Liver (tissue), 7 donors: ENCODE measurements at regions not wholly inside any gene's neighbourhood (a gene's known extent, or its start where the extent isn't known, plus 50 kb on each side); places are given as distances from the start of the nearest gene placed in this dataset.

Source experiments
- DNase-seq: peaks from one replicate; pipeline ENCODE4 v3.0.0-alpha.2; 2017; ENCODE audit warnings: low spot score
- H3K27ac ChIP-seq, 2 donors: one replicate each; pipeline ENCODE4 v1.7.0; 2013; ENCODE audit warnings: inconsistent platforms in 2 of 2, low read length in 2 of 2, control low read depth in 1 of 2, low read depth in 1 of 2, mild to moderate bottlenecking in 1 of 2
- H3K27me3 ChIP-seq, 4 donors: one replicate each; pipeline versions ENCODE4 v1.6.1 to v1.7.0; 2013; ENCODE audit warnings: low read length in 3 of 4, inconsistent platforms in 1 of 4, mild to moderate bottlenecking in 1 of 4, moderate library complexity in 1 of 4; ENCODE audit not compliant: control insufficient read depth in 4 of 4, insufficient read depth in 4 of 4
- H3K36me3 ChIP-seq, 4 donors: one replicate each; pipeline versions ENCODE4 v1.6.1 to v1.7.0; 2013; ENCODE audit warnings: low read length in 3 of 4, mild to moderate bottlenecking in 3 of 4, low read depth in 1 of 4, moderate library complexity in 1 of 4; ENCODE audit not compliant: control insufficient read depth in 4 of 4, insufficient read depth in 3 of 4
- H3K4me1 ChIP-seq, 4 donors: one replicate each; pipeline versions ENCODE4 v1.6.1 to v1.7.0; 2013; ENCODE audit warnings: low read length in 3 of 4, mild to moderate bottlenecking in 3 of 4, moderate library complexity in 1 of 4; ENCODE audit not compliant: control insufficient read depth in 4 of 4, insufficient read depth in 4 of 4
- H3K4me3 ChIP-seq, 3 donors: one replicate each; pipeline versions ENCODE4 v1.6.1 to v1.7.0; 2013; ENCODE audit warnings: low read length in 3 of 3, control low read depth in 1 of 3, low read depth in 1 of 3, mild to moderate bottlenecking in 1 of 3
- H3K9ac ChIP-seq, 2 donors: one replicate each; pipeline ENCODE4 v1.7.0; 2013; ENCODE audit warnings: low read length in 2 of 2, mild to moderate bottlenecking in 2 of 2, moderate library complexity in 2 of 2, control low read depth in 1 of 2, low read depth in 1 of 2
- H3K9me3 ChIP-seq, 4 donors: one replicate each; pipeline versions ENCODE4 v1.6.1 to v1.7.0; 2013; ENCODE audit warnings: low read length in 3 of 4; ENCODE audit not compliant: control insufficient read depth in 4 of 4
- ATF3 ChIP-seq: IDR thresholded peaks from 2 replicates; pipeline ENCODE4 v1.6.1; 2016; ENCODE audit warnings: antibody characterized with exemption
- EGR1 ChIP-seq, 2 donors: IDR thresholded peaks; 2 replicates each; pipeline ENCODE4 v1.6.1; 2016 to 2018; ENCODE audit warnings: antibody characterized with exemption in 2 of 2, low read depth in 2 of 2
- FOXA1 ChIP-seq: IDR thresholded peaks from 2 replicates; pipeline ENCODE4 v1.6.1; 2016; ENCODE audit warnings: antibody characterized with exemption
- FOXA2 ChIP-seq: IDR thresholded peaks from 2 replicates; pipeline ENCODE4 v1.6.1; 2016; ENCODE audit warnings: antibody characterized with exemption
- GABPA ChIP-seq, 2 donors: IDR thresholded peaks in 1 of 2; conservative IDR thresholded peaks in 1 of 2; 2 replicates each; pipeline ENCODE4 v1.6.1; 2016; ENCODE audit warnings: antibody characterized with exemption in 2 of 2, mild to moderate bottlenecking in 1 of 2, moderate library complexity in 1 of 2
- HNF4G ChIP-seq: IDR thresholded peaks from 2 replicates; pipeline ENCODE4 v1.6.1; 2016; ENCODE audit warnings: antibody characterized with exemption
- JUND ChIP-seq, 2 donors: IDR thresholded peaks; 2 replicates each; pipeline ENCODE4 v1.6.1; 2016; ENCODE audit warnings: antibody characterized with exemption in 2 of 2
- NR2F2 ChIP-seq: IDR thresholded peaks from 2 replicates; pipeline ENCODE4 v1.6.1; 2016; ENCODE audit warnings: antibody characterized with exemption
- RAD21 ChIP-seq, 2 donors: IDR thresholded peaks; 2 replicates each; pipeline ENCODE4 v1.6.1; 2016; ENCODE audit warnings: antibody characterized with exemption in 2 of 2, mild to moderate bottlenecking in 2 of 2
- RXRA ChIP-seq, 2 donors: IDR thresholded peaks; 2 replicates each; pipeline ENCODE4 v1.6.1; 2017 to 2018; ENCODE audit warnings: antibody characterized with exemption in 2 of 2, mild to moderate bottlenecking in 1 of 2
- TAF1 ChIP-seq: conservative IDR thresholded peaks from 2 replicates; pipeline ENCODE4 v1.6.1; 2016; ENCODE audit warnings: antibody characterized with exemption, mild to moderate bottlenecking
- YY1 ChIP-seq: IDR thresholded peaks from 2 replicates; pipeline ENCODE4 v1.6.1; 2016; ENCODE audit warnings: antibody characterized with exemption, mild to moderate bottlenecking
- WGBS: extraction: QIAGEN DNeasy Blood & Tissue Kit; methylation state at CpG from one replicate; pipeline ENCODE4 v1.1.7; 2013; 5-methylcytosine and 5-hydroxymethylcytosine counted together
- TF ChIP-seq, protein P1 (sequence below): IDR thresholded peaks from 2 replicates; pipeline ENCODE4 v1.6.1; 2016; ENCODE audit warnings: antibody characterized with exemption
- TF ChIP-seq, protein P2 (sequence below): IDR thresholded peaks from 2 replicates; pipeline ENCODE4 v1.6.1; 2016; ENCODE audit warnings: antibody characterized with exemption, mild to moderate bottlenecking
- TF ChIP-seq, protein P3 (sequence below): IDR thresholded peaks from 2 replicates; pipeline ENCODE4 v1.6.1; 2016; ENCODE audit warnings: antibody characterized with exemption
- donor health status: healthy.
- donor health status: healthy.
- donor health status: healthy.
- donor health status: healthy.

DNA sequence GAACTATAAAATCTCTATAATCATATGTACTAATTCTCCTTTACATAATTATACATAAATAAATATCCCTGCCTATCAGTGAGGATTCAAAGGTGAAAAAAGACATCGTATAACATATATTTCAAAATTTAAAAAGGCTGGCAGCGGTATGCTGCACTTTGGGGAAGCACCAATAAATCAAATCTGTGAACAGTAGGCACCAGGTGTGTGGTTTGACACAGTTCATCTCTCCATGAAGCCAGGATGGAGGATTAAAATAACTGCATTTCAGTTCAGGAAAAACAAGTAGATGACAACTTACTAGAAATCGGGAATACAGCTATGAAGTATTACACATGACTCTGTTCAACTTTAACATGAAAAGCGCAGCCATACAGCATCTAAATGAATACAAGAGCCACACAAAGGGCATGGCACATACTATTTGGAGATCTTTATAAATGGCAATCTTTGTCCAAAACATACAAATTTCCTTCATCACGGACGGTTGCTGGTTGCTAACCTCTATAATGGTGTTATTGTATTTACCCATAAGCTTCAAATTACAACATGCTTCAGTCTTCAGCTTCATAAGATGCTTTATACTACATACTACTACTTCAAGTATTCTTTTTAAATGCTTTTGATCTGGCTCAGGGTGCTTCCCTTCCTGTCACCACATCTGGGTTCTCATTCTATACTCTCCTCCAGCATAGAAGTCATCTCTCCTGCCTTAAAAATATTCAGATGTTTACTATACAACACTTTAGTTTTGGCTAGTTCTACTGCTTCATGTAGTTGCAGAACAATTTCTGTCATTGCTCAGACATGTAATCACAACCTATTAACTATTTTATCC, 128.7 kb downstream of the KLF12 start:
- DNase-seq, result no peak
- Histone ChIP-seq H3K9ac (no peak overlapping the region), H3K4me1 (no peaks in the 10 kb centered on the region), H3K4me3 (no peak overlapping the region), H3K27me3 (no peaks in the 10 kb centered on the region), H3K9me3 (no peaks in the 10 kb centered on the region), H3K36me3 (no peaks in the 10 kb centered on the region), H3K27ac (no peak overlapping the region)
- 94% methylated on average over 6 of the region's 6 CpGs for WGBS
- no peak for TF ChIP-seq GABPA (IDR thresholded peaks at IDR 0.05 in 1 of 2, conservative IDR thresholded peaks at IDR 0.05 in 1 of 2)
- TF ChIP-seq ATF3, result no peak

GRCh38 chr13:74004109-74004508, 130.1 kb downstream of the KLF12 start:
- WGBS, result 98% methylated on average over 2 of the region's 2 CpGs
- Histone ChIP-seq H3K9me3 (no peaks in the 10 kb centered on the region), H3K4me1 (no peaks in the 10 kb centered on the region), H3K4me3 (no peak overlapping the region), H3K36me3 (no peaks in the 10 kb centered on the region), H3K27ac (no peak overlapping the region), H3K9ac (no peak overlapping the region), H3K27me3 (no peaks in the 10 kb centered on the region)
- DNase-seq, result no peak
- TF ChIP-seq TAF1 (no peak), YY1 (no peak), NR2F2 (no peak), ATF3 (no peak), FOXA1 (no peak), EGR1 (IDR thresholded peaks at IDR 0.05; ENCODE audit: low read depth in 2 of 2) (no peak), RXRA (IDR thresholded peaks at IDR 0.05) (no peak), FOXA2 (no peak), RAD21 (IDR thresholded peaks at IDR 0.05) (no peak), HNF4G (no peak), GABPA (IDR thresholded peaks at IDR 0.05 in 1 of 2, conservative IDR thresholded peaks at IDR 0.05 in 1 of 2) (no peak), JUND (IDR thresholded peaks at IDR 0.05) (no peak)
- TF ChIP-seq, protein P1, sequence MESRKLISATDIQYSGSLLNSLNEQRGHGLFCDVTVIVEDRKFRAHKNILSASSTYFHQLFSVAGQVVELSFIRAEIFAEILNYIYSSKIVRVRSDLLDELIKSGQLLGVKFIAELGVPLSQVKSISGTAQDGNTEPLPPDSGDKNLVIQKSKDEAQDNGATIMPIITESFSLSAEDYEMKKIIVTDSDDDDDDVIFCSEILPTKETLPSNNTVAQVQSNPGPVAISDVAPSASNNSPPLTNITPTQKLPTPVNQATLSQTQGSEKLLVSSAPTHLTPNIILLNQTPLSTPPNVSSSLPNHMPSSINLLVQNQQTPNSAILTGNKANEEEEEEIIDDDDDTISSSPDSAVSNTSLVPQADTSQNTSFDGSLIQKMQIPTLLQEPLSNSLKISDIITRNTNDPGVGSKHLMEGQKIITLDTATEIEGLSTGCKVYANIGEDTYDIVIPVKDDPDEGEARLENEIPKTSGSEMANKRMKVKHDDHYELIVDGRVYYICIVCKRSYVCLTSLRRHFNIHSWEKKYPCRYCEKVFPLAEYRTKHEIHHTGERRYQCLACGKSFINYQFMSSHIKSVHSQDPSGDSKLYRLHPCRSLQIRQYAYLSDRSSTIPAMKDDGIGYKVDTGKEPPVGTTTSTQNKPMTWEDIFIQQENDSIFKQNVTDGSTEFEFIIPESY, result no peak
- TF ChIP-seq, protein P2, sequence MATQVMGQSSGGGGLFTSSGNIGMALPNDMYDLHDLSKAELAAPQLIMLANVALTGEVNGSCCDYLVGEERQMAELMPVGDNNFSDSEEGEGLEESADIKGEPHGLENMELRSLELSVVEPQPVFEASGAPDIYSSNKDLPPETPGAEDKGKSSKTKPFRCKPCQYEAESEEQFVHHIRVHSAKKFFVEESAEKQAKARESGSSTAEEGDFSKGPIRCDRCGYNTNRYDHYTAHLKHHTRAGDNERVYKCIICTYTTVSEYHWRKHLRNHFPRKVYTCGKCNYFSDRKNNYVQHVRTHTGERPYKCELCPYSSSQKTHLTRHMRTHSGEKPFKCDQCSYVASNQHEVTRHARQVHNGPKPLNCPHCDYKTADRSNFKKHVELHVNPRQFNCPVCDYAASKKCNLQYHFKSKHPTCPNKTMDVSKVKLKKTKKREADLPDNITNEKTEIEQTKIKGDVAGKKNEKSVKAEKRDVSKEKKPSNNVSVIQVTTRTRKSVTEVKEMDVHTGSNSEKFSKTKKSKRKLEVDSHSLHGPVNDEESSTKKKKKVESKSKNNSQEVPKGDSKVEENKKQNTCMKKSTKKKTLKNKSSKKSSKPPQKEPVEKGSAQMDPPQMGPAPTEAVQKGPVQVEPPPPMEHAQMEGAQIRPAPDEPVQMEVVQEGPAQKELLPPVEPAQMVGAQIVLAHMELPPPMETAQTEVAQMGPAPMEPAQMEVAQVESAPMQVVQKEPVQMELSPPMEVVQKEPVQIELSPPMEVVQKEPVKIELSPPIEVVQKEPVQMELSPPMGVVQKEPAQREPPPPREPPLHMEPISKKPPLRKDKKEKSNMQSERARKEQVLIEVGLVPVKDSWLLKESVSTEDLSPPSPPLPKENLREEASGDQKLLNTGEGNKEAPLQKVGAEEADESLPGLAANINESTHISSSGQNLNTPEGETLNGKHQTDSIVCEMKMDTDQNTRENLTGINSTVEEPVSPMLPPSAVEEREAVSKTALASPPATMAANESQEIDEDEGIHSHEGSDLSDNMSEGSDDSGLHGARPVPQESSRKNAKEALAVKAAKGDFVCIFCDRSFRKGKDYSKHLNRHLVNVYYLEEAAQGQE, result no peak
- TF ChIP-seq, protein P3, sequence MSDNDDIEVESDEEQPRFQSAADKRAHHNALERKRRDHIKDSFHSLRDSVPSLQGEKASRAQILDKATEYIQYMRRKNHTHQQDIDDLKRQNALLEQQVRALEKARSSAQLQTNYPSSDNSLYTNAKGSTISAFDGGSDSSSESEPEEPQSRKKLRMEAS, result no peak
